GM18868 (cell line): ENCODE measurements at regions not wholly inside any gene's neighbourhood (a gene's known extent, or its start where the extent isn't known, plus 50 kb on each side); places are given as distances from the start of the nearest gene placed in this dataset.

Experiments used
- ATAC-seq: cut with Tn5 transposase; IDR thresholded peaks from one replicate; pipeline ENCODE4 v1.9.1; 2021; ENCODE audit warnings: mild to moderate bottlenecking, moderate library complexity; ENCODE audit not compliant: unreplicated experiment

GRCh38 chr3:28087591-28087990 lies 153.8 kb upstream of the CMC1 start:
- no peak for ATAC-seq

- ATAC-seq: no peak
Measured at GRCh38 chr3:28088811-28089526, 152.4 kb upstream of the CMC1 start.

- ATAC-seq: no peak
Measured at GRCh38 chr3:28089527-28089897, 151.9 kb upstream of the CMC1 start.

- ATAC-seq: no peak
Measured at GRCh38 chr3:28099296-28099695, 142.1 kb upstream of the CMC1 start.

- ATAC-seq: no peak
Measured at GRCh38 chr3:28101705-28102104, 139.7 kb upstream of the CMC1 start.

- no peak for ATAC-seq
Measured at GRCh38 chr3:28103861-28104260, 137.6 kb upstream of the CMC1 start.

- no peak for ATAC-seq
Measured at GRCh38 chr3:28104896-28105534, 136.4 kb upstream of the CMC1 start.

- ATAC-seq: no peak
Measured at GRCh38 chr3:28109829-28110228, 131.6 kb upstream of the CMC1 start.

GRCh38 chr3:28110869-28111268 lies 130.6 kb upstream of the CMC1 start:
- no peak for ATAC-seq

GRCh38 chr3:28114893-28115292 lies 126.5 kb upstream of the CMC1 start:
- ATAC-seq: no peak

GRCh38 chr3:28115316-28115715 lies 126.1 kb upstream of the CMC1 start:
- ATAC-seq: no peak

GRCh38 chr3:28117598-28117997 lies 123.8 kb upstream of the CMC1 start:
- no peak for ATAC-seq

- no peak for ATAC-seq
Measured at GRCh38 chr3:28118087-28118486, 123.3 kb upstream of the CMC1 start.

GRCh38 chr3:28122227-28122626 lies 119.2 kb upstream of the CMC1 start:
- no peak for ATAC-seq

GRCh38 chr3:28124882-28125281 lies 116.5 kb upstream of the CMC1 start:
- peak; percentile 73 for ATAC-seq

- ATAC-seq: peak; percentile 27
Measured at GRCh38 chr3:28125342-28125741, 116.1 kb upstream of the CMC1 start.

- ATAC-seq: no peak
Measured at GRCh38 chr3:28130836-28131235, 110.6 kb upstream of the CMC1 start.

GRCh38 chr3:28132941-28133340 lies 108.5 kb upstream of the CMC1 start:
- ATAC-seq: no peak

GRCh38 chr3:28134198-28134597 lies 107.2 kb upstream of the CMC1 start:
- ATAC-seq: no peak

GRCh38 chr3:28134792-28135375 lies 106.5 kb upstream of the CMC1 start:
- no peak for ATAC-seq

- no peak for ATAC-seq
Measured at GRCh38 chr3:28136607-28137216, 104.7 kb upstream of the CMC1 start.

- ATAC-seq: no peak
Measured at GRCh38 chr3:28138043-28138610, 103.3 kb upstream of the CMC1 start.
